HEK293 (cell line): ENCODE measurements at regions not wholly inside any gene's neighbourhood (a gene's known extent, or its start where the extent isn't known, plus 50 kb on each side); places are given as distances from the start of the nearest gene placed in this dataset.

Source experiments
- CTCF ChIA-PET: fragments of 350-600 bp; formaldehyde crosslinking; extraction: SDS; loops from one replicate; lab custom pipeline; 2021; ENCODE audit warnings: antibody characterized with exemption; lab: Yijun Ruan, JAX
- POLR2A ChIA-PET: fragments of 300-600 bp; formaldehyde crosslinking; extraction: SDS; loops from one replicate; lab custom pipeline; 2020; ENCODE audit warnings: antibody characterized with exemption, inconsistent platforms; lab: Yijun Ruan, JAX
- H3K27ac ChIP-seq: fragments of 200-500 bp; sonication (Bioruptor generic); 2 replicates; pipeline ENCODE4 v1.5.1; 2014; ENCODE audit warnings: low read depth, low read length, control low read depth, inconsistent platforms; ENCODE audit errors: extremely low read depth
- H3K36me3 ChIP-seq, 2 experiments: fragments of 200-500 bp in 1 of 2; sonication (Bioruptor generic) in 1 of 2; 1 replicate in 1 of 2; 2 replicates in 1 of 2; pipeline ENCODE4 v1.5.1; 2014 to 2017; ENCODE audit warnings: inconsistent platforms in 2 of 2, low read length in 2 of 2; ENCODE audit not compliant: control insufficient read depth in 2 of 2, insufficient read depth in 1 of 2
- H3K4me1 ChIP-seq: fragments of 200-500 bp; sonication (Bioruptor generic); 2 replicates; pipeline ENCODE4 v1.5.1; 2014; ENCODE audit warnings: mild to moderate bottlenecking, low read length, inconsistent platforms; ENCODE audit not compliant: control insufficient read depth, insufficient read depth
- H3K4me3 ChIP-seq: 2 replicates; pipeline ENCODE4 v1.5.1; 2011; ENCODE audit warnings: low read depth, mild to moderate bottlenecking, control low read depth, low read length, moderate library complexity
- H3K9me3 ChIP-seq: fragments of 200-500 bp; sonication (Bioruptor generic); 2 replicates; pipeline ENCODE4 v1.5.1; 2014; ENCODE audit warnings: low read depth, low read length, inconsistent platforms; ENCODE audit not compliant: control insufficient read depth, insufficient read depth
- BCL11B ChIP-seq: fragments of 450-650 bp; formaldehyde crosslinking; IDR thresholded peaks from 2 replicates; pipeline ENCODE4 v1.5.1; 2016; ENCODE audit warnings: low read depth, missing biosample characterization, missing genetic modification characterization
- KLF7 ChIP-seq: fragments of 450-650 bp; formaldehyde crosslinking; IDR thresholded peaks from 2 replicates; pipeline ENCODE4 v1.5.1; 2016; ENCODE audit warnings: missing biosample characterization, missing genetic modification characterization, borderline replicate concordance
- MYNN ChIP-seq: fragments of 450-650 bp; formaldehyde crosslinking; IDR thresholded peaks from 2 replicates; pipeline ENCODE4 v1.5.1; 2016; ENCODE audit warnings: missing biosample characterization, missing genetic modification characterization, borderline replicate concordance
- RBAK ChIP-seq: fragments of 450-650 bp; formaldehyde crosslinking; IDR thresholded peaks from 2 replicates; pipeline ENCODE4 v1.5.1; 2016; ENCODE audit warnings: missing biosample characterization, missing genetic modification characterization
- ZBTB10 ChIP-seq: fragments of 450-650 bp; formaldehyde crosslinking; IDR thresholded peaks from 2 replicates; pipeline ENCODE4 v1.5.1; 2016; ENCODE audit warnings: missing biosample characterization, missing genetic modification characterization
- ZFP3 ChIP-seq: fragments of 450-650 bp; formaldehyde crosslinking; IDR thresholded peaks from 2 replicates; pipeline ENCODE4 v1.5.1; 2016; ENCODE audit warnings: low read depth, missing biosample characterization, missing genetic modification characterization
- ZNF10 ChIP-seq: fragments of 450-650 bp; formaldehyde crosslinking; IDR thresholded peaks from 2 replicates; pipeline ENCODE4 v1.5.1; 2017; ENCODE audit warnings: missing biosample characterization, missing genetic modification characterization
- ZNF114 ChIP-seq: fragments of 450-650 bp; formaldehyde crosslinking; IDR thresholded peaks from 2 replicates; pipeline ENCODE4 v1.5.0; 2017; ENCODE audit warnings: missing biosample characterization, missing genetic modification characterization
- ZNF23 ChIP-seq: fragments of 450-650 bp; formaldehyde crosslinking; IDR thresholded peaks from 2 replicates; pipeline ENCODE4 v1.5.1; 2016; ENCODE audit warnings: missing biosample characterization, missing genetic modification characterization, borderline replicate concordance
- ZNF302 ChIP-seq: fragments of 450-650 bp; formaldehyde crosslinking; IDR thresholded peaks from 2 replicates; pipeline ENCODE4 v1.5.1; 2016; ENCODE audit warnings: missing biosample characterization, missing genetic modification characterization, low read depth
- ZNF311 ChIP-seq: fragments of 450-650 bp; formaldehyde crosslinking; IDR thresholded peaks from 2 replicates; pipeline ENCODE4 v1.5.1; 2017; ENCODE audit warnings: missing biosample characterization, missing genetic modification characterization, borderline replicate concordance
- ZNF324 ChIP-seq: fragments of 450-650 bp; formaldehyde crosslinking; IDR thresholded peaks from 2 replicates; pipeline ENCODE4 v1.5.1; 2016; ENCODE audit warnings: missing biosample characterization, missing genetic modification characterization
- ZNF426 ChIP-seq: fragments of 450-650 bp; formaldehyde crosslinking; IDR thresholded peaks from 2 replicates; pipeline ENCODE4 v1.5.1; 2017; ENCODE audit warnings: missing biosample characterization, missing genetic modification characterization, mild to moderate bottlenecking, inconsistent platforms, moderate library complexity
- ZNF600 ChIP-seq: fragments of 450-650 bp; formaldehyde crosslinking; IDR thresholded peaks from 2 replicates; pipeline ENCODE4 v1.5.1; 2016; ENCODE audit warnings: missing biosample characterization, missing genetic modification characterization
- ZNF654 ChIP-seq: fragments of 450-650 bp; formaldehyde crosslinking; IDR thresholded peaks from 2 replicates; pipeline ENCODE4 v1.5.1; 2016; ENCODE audit warnings: low read depth, missing biosample characterization, missing genetic modification characterization
- ZNF707 ChIP-seq: fragments of 450-650 bp; formaldehyde crosslinking; IDR thresholded peaks from 2 replicates; pipeline ENCODE4 v1.5.1; 2016; ENCODE audit warnings: missing biosample characterization, missing genetic modification characterization
- ZNF747 ChIP-seq: fragments of 450-650 bp; formaldehyde crosslinking; IDR thresholded peaks from 2 replicates; pipeline ENCODE4 v1.5.1; 2016; ENCODE audit warnings: missing biosample characterization, missing genetic modification characterization
- ZNF785 ChIP-seq: fragments of 450-650 bp; formaldehyde crosslinking; IDR thresholded peaks from 2 replicates; pipeline ENCODE4 v1.5.1; 2016; ENCODE audit warnings: missing biosample characterization, missing genetic modification characterization
- ZSCAN16 ChIP-seq: fragments of 450-650 bp; formaldehyde crosslinking; IDR thresholded peaks from 2 replicates; pipeline ENCODE4 v1.5.1; 2016; ENCODE audit warnings: missing biosample characterization, missing genetic modification characterization
- ZSCAN30 ChIP-seq: fragments of 450-650 bp; IDR thresholded peaks from 2 replicates; pipeline ENCODE4 v1.5.1; 2018; ENCODE audit warnings: missing biosample characterization, mild to moderate bottlenecking, missing genetic modification characterization, moderate library complexity
- ZSCAN5A ChIP-seq: fragments of 450-650 bp; formaldehyde crosslinking; IDR thresholded peaks from 2 replicates; pipeline ENCODE4 v1.5.1; 2016; ENCODE audit warnings: missing biosample characterization, missing genetic modification characterization
- ZXDB ChIP-seq: fragments of 450-650 bp; formaldehyde crosslinking; IDR thresholded peaks from 2 replicates; pipeline ENCODE4 v1.5.1; 2016; ENCODE audit warnings: missing biosample characterization, missing genetic modification characterization
- TF ChIP-seq, protein P1 (sequence below): fragments of 450-650 bp; formaldehyde crosslinking; IDR thresholded peaks from 2 replicates; pipeline ENCODE4 v1.5.1; 2017; ENCODE audit warnings: missing biosample characterization, mild to moderate bottlenecking, missing genetic modification characterization, moderate library complexity
- TF ChIP-seq, protein P2 (sequence below): fragments of 450-650 bp; formaldehyde crosslinking; optimal IDR thresholded peaks from 2 replicates; pipeline ENCODE3; 2016; ENCODE audit warnings: missing biosample characterization, mild to moderate bottlenecking, missing genetic modification characterization

DNA sequence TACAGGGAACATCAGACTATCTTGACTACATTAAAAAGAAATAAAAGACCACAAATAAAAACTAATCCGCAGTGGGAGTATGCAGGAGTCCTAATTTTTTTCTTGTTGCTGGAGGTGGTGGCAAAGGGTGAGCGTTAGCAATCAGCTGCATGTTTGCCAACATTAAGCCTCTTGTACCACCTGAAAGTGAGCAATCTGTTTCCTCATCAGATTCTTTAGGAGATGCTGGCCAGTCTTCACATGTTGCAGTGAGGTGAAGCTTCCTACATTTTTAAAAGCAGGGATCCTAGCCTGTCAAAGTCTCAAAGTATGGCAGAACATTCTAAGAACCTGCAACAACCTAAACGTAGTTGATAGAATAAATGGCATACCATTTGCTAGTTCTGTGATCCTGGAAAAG, 162.2 kb upstream of the MEF2C start (continued):
- TF ChIP-seq KLF7 (tag by site-specific recombination): no peak
- TF ChIP-seq, all 188 proteins: peak for 0

- POLR2A ChIA-PET: no interaction called here
- Histone ChIP-seq H3K27ac (no peak overlapping the region), H3K4me1 (no peaks in the 10 kb centered on the region), H3K4me3 (no peak overlapping the region), H3K36me3 (no peaks in the 10 kb centered on the region), H3K9me3 (no peaks in the 10 kb centered on the region)
- TF ChIP-seq ZNF114 (tag by site-specific recombination): no peak
- TF ChIP-seq, protein P1, sequence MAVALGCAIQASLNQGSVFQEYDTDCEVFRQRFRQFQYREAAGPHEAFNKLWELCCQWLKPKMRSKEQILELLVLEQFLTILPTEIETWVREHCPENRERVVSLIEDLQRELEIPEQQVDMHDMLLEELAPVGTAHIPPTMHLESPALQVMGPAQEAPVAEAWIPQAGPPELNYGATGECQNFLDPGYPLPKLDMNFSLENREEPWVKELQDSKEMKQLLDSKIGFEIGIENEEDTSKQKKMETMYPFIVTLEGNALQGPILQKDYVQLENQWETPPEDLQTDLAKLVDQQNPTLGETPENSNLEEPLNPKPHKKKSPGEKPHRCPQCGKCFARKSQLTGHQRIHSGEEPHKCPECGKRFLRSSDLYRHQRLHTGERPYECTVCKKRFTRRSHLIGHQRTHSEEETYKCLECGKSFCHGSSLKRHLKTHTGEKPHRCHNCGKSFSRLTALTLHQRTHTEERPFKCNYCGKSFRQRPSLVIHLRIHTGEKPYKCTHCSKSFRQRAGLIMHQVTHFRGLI: no peak
- TF ChIP-seq ZNF747 (tag by site-specific recombination): no peak
- no peak for TF ChIP-seq ZNF426 (tag by site-specific recombination)
- no peak for TF ChIP-seq BCL11B
- TF ChIP-seq ZSCAN16: no peak
- CTCF ChIA-PET: no interaction called here
Measured at GRCh38 chr5:89044674-89045200, 161.8 kb upstream of the MEF2C start.

DNA sequence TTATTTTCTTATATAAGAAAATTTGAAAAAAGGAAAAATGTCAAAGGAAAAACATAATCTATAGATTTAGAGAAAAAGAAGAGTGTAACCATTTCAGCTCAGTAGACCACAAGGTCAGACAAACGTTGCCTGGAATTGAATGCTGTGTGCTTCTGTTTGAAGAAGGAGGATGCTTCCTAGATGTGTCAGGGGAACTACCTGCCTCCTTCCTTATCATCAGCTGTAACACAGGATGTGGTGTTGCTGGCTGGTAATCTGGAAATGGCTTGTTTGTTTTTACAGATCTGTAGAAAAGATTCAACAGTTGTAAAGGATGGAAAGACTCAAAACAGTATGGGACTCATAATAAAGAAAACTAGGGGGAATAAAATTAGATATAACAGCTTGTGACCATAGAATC, 160.7 kb upstream of the MEF2C start:
- Histone ChIP-seq H3K36me3 (no peaks in the 10 kb centered on the region), H3K4me1 (no peaks in the 10 kb centered on the region), H3K27ac (no peak overlapping the region), H3K4me3 (no peak overlapping the region), H3K9me3 (no peaks in the 10 kb centered on the region)
- TF ChIP-seq, protein P1: no peak
- TF ChIP-seq ZNF311 (no peak), ZNF785 (no peak), ZNF600 (no peak), RBAK (tag by site-specific recombination) (no peak), ZNF302 (no peak), ZFP3 (no peak)
- TF ChIP-seq, protein P2, sequence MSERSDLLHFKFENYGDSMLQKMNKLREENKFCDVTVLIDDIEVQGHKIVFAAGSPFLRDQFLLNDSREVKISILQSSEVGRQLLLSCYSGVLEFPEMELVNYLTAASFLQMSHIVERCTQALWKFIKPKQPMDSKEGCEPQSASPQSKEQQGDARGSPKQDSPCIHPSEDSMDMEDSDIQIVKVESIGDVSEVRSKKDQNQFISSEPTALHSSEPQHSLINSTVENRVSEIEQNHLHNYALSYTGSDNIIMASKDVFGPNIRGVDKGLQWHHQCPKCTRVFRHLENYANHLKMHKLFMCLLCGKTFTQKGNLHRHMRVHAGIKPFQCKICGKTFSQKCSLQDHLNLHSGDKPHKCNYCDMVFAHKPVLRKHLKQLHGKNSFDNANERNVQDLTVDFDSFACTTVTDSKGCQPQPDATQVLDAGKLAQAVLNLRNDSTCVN (tag by site-specific recombination): no peak
- ChIA-PET CTCF (interaction anchor here (0.5 to 0.8 kb wide), 3 partner anchors 18 to 168 kb away, joined by 3 to 7 read pairs (median 3); no protein-coding TSS in a partner anchor), POLR2A (no interaction called here)

DNA sequence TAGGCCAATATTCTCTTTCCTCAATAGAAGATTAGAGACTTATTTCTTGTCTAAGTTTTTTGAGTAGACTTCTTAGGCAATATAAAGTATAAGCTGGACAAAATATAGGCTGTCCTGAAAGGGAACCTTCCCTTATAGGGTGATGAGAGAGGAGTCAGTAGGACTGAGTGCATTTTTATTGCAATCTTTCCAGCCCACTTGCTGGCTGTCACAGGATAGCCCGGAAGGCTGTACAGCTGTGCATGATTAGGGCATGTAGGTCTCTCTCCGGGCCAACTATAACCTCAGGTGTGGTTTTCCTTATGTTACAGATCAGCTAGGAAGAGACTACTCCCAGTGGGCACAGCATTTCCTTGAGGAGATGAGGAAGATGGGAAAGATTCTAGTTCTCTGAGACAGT, 159.8 kb upstream of the MEF2C start:
- Histone ChIP-seq H3K27ac (no peak overlapping the region), H3K4me3 (no peak overlapping the region), H3K9me3 (no peaks in the 10 kb centered on the region), H3K4me1 (no peaks in the 10 kb centered on the region), H3K36me3 (no peaks in the 10 kb centered on the region)
- ChIA-PET CTCF (interaction anchor here (0.8 to 0.9 kb wide), 2 partner anchors 29 to 1261 kb away, joined by 3 to 7 read pairs; no protein-coding TSS in a partner anchor), POLR2A (no interaction called here)
- TF ChIP-seq MYNN (no peak), KLF7 (tag by site-specific recombination) (no peak), ZXDB (no peak), ZSCAN30 (no peak), ZNF23 (no peak), ZNF324 (tag by site-specific recombination) (no peak), ZSCAN5A (tag by site-specific recombination) (no peak), ZNF707 (no peak), ZNF654 (tag by site-specific recombination) (no peak), ZNF10 (no peak), ZBTB10 (tag by site-specific recombination) (no peak)
